GM20431 (cell line): ENCODE measurements at regions not wholly inside any gene's neighbourhood (a gene's known extent, or its start where the extent isn't known, plus 50 kb on each side); places are given as distances from the start of the nearest gene placed in this dataset.

Experiments used
- in situ Hi-C: fragments of 300-500 bp; cut with MseI, MboI; formaldehyde crosslinking; loops from one replicate; pipeline ENCODE4 v1.15.0; 2020; ENCODE audit warnings: low sequenced_read_pairs; ENCODE audit not compliant: unreplicated experiment

DNA sequence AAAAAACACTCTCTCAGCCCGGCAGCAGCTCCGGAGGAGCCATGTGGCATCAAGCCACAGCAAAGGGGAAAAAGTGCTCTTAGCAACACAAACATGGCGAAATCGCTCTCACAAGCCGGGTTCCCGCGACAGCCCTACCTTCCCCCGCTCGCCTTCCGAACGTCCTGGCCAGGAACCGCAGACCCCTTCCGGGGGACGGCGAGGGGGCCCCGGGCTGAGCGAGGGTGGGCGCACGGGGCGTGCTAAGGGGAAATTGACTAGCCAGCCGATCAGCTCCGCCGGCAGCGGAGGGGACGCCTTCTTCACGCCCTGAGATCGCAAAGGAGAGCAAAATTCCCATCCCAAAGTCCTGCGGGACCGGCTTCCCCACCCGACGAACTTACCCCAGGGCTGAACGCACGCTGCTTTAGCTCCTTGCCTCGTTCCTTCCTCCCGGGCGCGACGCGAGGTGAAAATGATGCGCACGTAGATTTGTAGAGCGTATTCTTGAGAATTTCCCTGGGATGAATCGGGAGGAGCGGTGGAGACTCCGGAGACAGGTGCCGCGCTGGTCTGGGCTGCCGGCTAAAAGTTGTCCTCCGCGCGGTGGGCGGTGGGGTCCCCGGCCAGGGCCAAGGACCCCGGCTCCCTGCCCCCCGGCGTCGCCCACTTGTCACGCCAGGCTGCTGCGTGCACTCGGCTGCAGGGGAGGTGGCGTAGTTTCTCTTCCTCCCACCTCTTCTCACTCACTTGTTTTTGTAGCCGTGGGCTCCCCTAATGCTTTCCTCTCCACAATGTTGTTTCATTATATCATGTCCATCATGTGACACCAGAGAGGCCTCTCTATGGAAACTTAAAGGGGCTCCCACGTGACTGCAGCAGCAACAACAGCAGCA, 220.1 kb upstream of the MKLN1 start:
- in situ Hi-C loops = no loop called here

DNA sequence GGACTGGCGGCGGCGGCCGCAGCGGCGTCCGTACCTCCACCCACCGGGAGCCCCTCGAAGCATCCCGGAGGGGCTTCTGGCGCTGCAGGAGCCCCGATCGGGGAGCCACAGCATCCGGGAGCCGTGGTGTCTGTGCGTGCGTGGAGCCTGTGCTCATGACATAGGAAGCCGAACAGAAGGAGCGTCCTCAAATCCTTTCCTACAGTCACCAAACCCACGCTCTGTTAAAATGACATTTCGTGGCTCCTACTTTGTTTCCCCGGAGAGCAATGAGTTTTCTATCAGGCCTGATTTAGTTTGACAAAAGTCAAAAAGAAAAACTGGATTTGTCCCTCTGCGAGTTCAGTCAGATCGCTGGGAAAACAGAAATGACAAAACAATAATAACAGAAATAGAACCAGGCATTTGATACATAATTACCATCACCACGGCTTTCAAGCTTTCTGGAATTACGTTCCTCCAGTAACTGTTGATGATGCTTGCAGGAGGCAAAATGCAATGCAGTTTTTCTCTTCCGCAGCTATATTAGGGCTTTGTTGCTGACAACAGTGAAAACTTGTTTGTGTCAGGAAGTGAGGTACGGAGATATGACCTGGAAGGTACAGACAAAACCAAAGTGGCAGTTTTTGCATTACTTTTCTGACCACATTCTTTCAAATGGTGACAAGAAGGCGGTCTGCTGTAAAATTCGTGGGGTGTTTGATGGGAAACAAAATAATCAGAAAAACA, 219.3 kb upstream of the MKLN1 start:
- in situ Hi-C loops = no loop called here

DNA sequence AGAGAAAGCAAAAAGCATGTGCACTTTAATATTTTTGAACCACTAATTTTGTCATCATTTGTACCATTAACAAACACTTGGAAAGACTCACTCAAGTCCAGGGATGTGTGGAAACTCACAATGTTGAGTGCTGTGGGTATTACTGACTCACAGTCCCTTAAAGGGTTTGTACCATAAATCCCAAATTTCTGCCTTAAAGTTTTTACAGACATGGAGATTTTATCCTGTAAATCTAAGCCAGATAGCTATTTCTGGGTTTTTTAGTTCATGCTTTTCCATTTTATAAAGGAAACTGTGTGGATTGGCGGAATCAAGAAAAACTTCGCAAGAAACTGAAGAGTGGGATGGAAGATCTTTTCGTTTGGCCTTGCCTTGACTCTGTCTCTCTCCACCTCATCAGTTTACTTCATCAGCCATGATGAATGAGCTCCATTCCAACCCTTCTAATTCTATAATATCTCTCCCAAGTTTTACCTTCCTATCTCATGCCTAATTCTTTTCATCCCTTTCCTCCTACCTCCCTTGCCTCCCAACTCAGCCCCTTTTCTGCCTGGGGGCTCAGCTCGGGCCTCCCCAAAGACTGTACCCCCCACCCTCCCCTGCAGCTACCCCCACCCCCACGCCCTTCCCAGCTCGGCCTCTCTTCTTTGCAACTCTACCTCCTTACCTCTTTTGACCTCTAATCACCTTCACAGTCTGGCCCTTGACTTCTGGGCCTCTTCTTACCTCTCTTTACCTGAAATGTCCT, 218.5 kb upstream of the MKLN1 start:
- in situ Hi-C loops = no loop called here

DNA sequence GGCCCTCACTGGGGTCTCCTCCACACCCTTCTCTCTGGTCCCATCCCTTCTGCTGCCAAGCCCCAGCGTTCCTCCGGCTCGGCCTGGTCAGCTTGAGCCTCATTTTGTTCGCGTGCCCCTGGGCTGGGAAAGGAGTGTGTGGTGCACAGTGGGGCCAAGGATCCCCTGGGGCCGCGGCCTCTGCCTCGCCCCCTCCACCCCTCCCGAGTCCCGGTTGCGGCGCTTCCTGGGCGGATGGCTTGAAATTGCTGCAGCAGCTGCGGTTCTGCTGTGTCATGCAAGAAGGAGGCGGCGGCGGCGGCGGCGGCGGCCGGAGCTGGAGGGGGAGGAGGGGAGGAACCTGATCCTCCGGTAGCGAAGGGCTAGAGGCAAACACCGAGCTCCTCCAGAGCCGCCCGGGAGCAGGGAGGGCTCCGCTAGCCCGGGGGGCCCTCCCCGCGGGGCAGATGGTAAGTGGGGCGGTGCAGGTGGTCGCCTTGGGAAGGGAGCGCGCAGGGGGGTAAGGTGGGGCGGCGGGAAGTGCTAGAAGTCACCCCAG, 217.8 kb upstream of the MKLN1 start:
- in situ Hi-C loops = no loop called here

DNA sequence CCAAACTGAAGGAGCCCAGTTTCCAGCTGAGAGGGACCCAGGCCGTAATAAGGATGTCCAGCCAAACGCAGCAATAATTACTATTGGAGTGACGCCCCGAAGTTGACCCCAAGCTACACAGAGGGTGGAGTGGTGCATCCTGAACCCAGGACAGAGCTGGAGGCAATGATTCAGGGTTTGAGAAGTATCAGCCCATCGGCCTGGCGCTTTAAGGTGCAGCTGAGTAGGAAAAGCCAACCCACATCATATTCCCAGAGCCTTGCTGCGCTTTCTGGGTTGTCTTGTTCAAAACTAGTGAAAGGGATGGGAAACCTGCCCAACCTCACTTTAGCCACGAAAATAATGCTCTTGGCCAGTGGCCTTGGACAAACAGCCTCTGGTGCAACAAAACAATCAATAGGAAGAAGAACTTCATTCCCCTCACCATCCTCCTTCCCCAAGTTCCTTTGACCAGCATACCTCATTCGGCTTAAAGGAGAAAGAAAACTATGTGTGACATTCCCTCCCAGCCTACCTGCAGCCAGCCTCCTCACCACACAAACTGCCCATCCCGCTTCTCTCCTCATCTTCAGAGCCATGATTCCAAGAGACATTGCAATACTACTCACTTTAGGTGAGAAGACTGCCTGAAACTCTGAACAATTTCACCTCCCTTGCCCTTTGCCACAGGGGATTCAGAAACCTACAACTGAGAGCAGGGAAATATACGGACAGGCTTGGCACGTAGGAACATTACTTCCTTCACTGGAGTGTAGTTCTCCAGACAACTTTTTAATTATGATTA, 217.2 kb upstream of the MKLN1 start:
- in situ Hi-C loops = no loop called here

DNA sequence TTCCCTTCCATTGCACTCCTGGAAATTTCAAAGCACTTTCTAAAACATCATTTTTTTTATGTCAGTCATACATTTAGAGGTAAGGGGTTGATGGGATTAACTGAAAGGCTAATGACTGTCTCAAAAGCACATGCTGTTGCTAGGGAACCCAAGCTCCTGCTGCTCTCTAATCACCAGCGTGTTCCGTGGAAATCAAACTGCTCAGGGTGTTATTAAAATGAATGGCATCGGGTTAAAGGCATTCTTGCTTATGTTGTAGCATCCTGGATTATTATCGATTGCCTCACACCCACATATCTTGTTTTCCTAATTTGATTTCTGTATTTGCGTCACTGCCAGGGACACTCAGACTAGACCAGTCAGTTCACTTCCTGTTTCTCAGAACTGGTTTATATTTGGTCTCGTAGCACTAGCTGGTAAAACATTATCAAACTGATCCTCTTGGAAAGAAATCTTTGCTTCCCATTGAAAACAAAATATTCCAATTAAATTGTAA, 216.5 kb upstream of the MKLN1 start:
- in situ Hi-C loops = no loop called here

DNA sequence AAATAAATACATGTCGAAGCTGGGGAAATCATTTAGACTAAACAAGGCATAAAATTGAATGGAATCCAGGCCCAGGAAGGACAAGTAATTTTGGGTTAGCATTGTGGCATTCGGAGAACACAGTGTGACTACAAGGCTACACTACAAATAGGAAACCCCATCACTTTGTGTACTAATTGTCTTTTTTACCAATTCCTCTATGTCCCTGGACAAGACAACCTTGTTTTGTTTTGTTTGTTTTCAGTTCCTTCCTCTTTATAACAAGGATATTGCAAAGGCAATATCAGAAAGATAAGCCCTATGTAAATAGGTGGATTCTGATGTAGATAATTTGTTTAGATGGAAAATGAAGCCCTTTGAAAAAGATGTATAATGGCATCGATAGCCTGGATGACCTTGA, 215.9 kb upstream of the MKLN1 start:
- in situ Hi-C loops = no loop called here

DNA sequence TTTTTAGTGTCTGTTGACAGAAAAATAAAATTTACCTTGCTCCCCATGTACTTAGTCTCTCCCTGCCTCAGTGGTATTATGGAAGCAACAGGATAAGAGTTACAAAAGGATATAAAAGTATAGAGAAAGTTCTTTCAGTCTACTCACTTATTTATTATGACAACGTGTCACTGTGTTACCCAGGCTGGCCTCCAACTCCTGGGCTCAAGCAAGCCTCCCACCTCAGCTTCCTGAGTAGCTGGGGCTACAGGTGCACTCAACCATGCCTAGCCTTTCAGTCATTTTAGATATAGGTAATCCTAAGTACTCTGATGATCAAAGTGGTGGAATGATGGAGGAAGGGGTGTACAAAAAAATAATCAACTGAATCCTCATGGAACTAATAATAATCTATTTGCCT, 215.2 kb upstream of the MKLN1 start:
- in situ Hi-C loops = no loop called here

DNA sequence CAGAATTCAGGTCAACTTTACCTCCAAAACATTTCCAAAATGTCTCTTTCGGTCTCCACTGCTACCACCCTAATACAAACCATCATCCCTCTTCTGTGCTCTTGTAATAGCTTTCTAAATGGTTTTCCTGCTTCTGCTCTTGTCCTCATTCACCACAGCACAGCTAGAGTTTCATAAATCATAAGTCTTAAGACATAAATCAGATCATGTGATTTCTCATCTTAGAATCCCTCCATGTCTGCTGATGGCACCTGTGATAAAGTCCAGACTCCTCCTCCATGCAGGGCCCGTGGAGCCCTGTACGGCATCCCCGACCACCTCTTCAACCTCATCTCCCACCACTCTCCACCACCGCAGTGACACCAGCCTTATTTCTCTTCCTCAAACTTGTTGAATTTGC, 212.3 kb upstream of the MKLN1 start:
- in situ Hi-C loops = no loop called here

DNA sequence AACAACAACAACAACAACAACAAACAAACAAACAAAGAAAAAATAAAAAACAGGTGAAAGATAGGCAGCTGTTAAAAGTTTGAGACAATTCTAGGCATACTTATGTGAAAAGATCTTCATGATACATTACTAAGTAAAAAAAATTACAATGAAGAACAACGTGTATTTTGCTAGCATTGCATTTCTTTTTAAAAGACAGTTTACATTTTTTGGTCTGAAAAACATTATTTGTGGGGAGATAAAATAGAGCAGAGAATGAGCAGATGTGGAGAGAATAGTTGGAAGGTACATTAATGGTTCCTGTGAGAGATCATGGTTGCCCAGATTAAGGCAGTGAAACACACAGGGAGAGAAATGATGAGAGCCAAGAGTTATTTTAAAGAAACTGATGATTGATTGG, 210.2 kb upstream of the MKLN1 start:
- in situ Hi-C loops = no loop called here

DNA sequence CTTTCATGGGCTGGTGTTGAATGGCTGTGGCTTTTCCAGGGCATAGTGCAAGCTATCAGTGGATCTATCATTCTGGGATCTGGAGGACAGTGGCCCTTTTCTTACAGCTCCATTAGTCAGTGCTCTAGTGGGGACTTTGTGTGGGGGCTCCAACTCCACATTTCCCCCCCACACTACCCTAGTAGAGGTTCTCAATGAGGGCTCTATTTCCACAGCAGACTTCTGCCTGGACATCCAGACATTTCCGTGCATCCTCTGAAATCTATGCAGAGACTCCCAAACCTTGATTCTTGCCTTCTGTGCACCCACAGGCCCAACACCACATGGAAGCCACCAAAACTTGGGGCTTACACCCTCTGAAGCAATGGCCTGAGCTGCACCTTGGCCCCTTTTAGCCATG, 208.3 kb upstream of the MKLN1 start:
- in situ Hi-C loops = no loop called here

DNA sequence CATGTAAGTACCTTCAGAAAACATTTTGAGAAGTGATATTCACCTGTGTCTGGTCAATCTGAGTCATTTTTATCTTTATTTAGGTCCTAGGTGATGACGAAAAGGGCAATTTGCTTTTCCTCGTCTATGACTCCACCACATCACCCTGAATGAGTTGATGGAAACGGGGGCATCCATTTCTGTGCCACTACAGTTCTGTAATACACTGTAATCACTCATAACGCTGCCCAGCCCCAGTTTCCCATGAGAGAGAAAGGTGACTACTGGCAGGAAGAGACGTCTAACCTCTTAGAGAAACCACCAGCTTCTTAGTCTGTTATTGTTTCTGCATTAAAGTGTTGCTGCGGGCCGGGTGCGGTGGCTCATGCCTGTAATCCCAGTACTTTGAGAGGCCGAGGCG, 205.3 kb upstream of the MKLN1 start:
- in situ Hi-C loops = no loop called here

DNA sequence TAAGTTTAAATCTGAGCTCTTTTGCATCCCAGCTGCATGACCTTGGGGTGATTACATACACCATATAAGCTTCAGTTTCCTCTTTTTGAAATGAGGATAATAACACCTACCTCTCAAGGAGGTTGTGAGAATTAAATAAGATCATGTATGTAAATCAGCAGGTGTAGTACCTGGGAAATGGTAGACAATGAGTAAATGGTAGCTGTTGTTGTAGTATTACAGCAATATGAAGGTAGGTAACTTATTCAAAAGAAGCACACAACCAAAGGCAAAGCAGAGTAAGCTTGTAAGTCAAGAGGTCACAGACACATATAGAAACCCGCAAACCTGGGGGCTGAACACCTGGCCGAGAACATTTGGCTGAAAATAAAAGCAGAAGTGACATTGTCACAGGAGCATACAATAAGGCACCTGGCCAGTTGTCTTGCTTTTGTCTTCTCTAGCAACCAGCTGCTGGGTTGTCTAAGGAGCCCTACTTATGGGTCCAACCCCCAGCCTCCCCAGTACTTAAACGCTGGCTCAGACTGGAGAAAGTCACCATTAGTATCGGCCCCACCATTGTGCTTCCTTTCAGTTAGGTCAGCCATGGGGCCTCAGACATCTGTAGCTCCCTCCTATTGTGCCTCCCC, 203.6 kb upstream of the MKLN1 start:
- in situ Hi-C loops = no loop called here

DNA sequence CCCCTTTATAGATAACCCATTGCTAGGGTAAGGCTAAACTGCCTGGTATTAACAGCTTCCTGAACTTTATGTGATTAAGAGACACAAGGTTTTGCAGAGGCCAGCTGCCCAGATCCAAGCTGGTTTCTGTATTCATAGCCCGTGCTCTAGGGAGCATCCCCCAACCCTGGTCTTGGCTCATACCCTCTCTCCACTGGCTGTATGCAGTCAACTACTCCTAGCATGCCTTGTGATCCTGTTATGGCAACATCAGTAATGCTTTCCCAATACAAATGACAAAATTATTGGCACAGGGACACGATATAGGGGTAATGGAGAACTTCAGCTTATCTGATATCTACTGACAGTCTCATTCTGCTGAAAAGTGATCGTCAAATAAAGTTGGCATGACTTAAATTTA, 202.8 kb upstream of the MKLN1 start:
- in situ Hi-C loops = no loop called here

DNA sequence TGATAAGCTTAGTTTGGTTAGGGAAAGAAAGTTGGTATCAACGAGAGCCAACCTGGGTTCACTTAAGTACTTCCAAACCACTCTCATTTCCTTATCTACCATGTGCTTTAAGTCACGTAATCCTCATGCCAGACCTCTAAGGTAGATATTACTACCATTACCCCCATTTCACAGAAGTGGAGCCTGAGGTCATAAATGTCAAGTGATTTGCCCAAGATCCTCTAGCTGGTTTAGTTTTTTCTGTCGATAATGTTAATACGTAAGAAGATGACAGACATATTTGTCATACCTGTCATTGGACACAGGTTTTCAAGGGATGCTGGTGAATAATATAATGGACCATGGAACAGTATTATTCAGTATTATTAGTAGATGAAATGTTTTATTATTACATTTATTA, 197.4 kb upstream of the MKLN1 start:
- in situ Hi-C loops = no loop called here

DNA sequence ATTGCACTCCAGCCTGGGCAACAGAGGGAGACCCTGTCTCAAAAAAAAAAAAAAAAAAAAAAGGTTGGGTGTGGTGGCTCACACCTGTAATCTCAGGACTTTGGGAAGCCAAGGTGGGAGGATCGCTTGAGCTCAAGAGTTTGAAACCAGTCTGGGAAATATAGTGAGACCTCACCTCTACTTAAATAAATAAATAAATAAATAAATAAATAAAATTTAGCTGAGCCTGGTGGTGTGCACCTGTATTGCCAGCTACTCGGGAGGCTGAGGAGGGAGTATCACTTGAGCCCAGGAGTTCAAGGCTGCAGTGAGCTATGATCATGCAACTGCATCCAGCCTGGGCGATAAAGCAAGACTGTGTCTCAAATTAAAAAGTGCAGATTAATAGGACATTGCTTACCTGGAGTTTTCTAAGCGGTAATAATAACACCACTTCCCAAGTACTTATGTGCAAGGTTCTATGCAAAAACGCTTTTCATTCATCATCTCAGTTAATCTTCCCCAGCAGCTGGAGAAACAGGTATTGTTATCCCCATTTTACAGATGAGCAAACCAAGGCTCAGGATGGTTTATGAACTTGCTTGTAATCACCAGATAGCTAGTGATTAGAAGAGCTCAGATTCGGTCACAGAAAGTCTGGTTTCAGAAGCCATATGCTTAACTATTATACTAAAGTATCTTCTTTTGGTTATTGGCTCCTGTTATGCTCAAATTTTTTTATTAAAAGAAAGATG, 196.5 kb upstream of the MKLN1 start:
- in situ Hi-C loops = no loop called here

DNA sequence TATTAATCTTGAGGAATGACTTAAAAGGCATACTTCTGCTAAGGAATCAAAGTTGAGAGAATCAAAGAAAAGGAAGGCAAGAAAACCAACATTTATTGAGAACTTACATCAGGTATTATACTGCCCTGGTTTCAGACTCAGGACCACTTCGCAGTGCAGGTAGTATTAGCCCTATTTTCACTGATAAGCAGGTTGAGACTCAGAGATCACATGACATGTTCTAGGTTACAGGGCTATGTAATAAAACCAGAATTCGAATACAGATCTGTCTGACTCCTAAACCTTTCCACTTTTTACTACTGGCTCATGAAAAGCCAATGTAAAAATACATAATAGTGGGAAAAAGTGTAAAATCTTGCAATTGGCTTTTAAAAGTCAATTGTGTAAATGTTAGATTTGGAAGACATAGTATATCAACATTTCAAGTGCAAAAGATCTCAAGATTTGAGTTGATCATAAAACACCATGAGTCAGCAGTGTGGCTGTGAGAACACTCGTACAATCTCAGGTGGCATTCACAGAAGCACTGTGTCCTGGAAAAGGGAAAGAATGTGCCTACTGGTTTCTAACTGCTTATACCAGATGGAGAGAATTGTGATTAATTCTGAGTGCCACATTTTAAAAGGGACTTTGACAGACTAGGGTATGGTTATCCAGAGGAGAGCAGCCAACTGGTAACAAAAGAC, 195.8 kb upstream of the MKLN1 start:
- in situ Hi-C loops = no loop called here

DNA sequence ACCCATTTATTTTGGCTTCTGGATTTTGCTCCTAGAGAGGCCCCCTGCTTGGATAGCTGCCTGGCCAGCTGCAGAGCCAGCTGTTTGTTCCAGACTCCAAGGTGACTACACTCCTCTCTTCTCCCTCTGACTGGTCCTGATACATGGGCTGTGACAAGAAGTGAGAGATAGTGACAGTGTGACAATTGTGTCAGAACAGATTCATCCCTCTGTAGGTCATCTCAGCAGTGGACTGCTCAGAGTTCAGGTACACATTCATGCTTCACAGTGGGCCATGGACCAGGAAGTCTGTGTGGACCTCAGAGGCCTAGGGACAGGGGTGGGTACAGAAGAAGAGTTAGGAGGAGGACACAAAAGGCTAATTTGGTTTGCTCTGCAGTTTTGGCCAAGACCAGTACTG, 188.2 kb upstream of the MKLN1 start:
- in situ Hi-C loops = no loop called here
